Fibroblast of lung (primary cell): ENCODE measurements at regions not wholly inside any gene's neighbourhood (a gene's known extent, or its start where the extent isn't known, plus 50 kb on each side); places are given as distances from the start of the nearest gene placed in this dataset.

Source experiments
- DNase-seq, 2 donors: peaks; one replicate each; pipeline versions ENCODE4 v3.0.0 to v3.0.0-alpha.2; 2010; ENCODE audit warnings: low read depth in 2 of 2
- H2AFZ ChIP-seq: 2 replicates; pipeline ENCODE4 v1.5.1; 2012; ENCODE audit warnings: low read length, control low read depth, inconsistent platforms
- H3K27ac ChIP-seq: 2 replicates; pipeline ENCODE4 v1.5.1; 2011; ENCODE audit warnings: low read length, control low read depth; ENCODE audit not compliant: insufficient read depth
- H3K27me3 ChIP-seq: 2 replicates; pipeline ENCODE4 v1.5.1; 2011; ENCODE audit warnings: mild to moderate bottlenecking, low read length; ENCODE audit not compliant: control insufficient read depth, insufficient read depth
- H3K36me3 ChIP-seq: 2 replicates; pipeline ENCODE4 v1.5.1; 2011; ENCODE audit warnings: low read length; ENCODE audit not compliant: control insufficient read depth, insufficient read depth
- H3K4me1 ChIP-seq: 2 replicates; pipeline ENCODE4 v1.5.1; 2011; ENCODE audit warnings: low read length; ENCODE audit not compliant: control insufficient read depth, insufficient read depth; ENCODE audit errors: extremely low read depth
- H3K4me2 ChIP-seq: 2 replicates; pipeline ENCODE4 v1.5.1; 2011; ENCODE audit warnings: low read length, control low read depth; ENCODE audit not compliant: insufficient read depth; ENCODE audit errors: extremely low read depth
- H3K4me3 ChIP-seq, 4 experiments: fragments of 200-600 bp in 1 of 4; sonication (generic) in 1 of 4; replicated peaks in 1 of 4; 2 replicates each; pipeline ENCODE4 v1.5.1; 2011 to 2016; ENCODE audit warnings: low read length in 4 of 4, low read depth in 3 of 4, mild to moderate bottlenecking in 3 of 4, control low read depth in 2 of 4, inconsistent platforms in 1 of 4, mixed read lengths in 1 of 4; ENCODE audit not compliant: insufficient read depth in 1 of 4; ENCODE audit errors: control extremely low read depth in 1 of 4
- H3K79me2 ChIP-seq: 2 replicates; pipeline ENCODE4 v1.5.1; 2012; ENCODE audit warnings: mild to moderate bottlenecking, low read length, inconsistent platforms; ENCODE audit not compliant: control insufficient read depth, insufficient read depth
- H3K9ac ChIP-seq: 2 replicates; pipeline ENCODE4 v1.5.1; 2011; ENCODE audit warnings: mild to moderate bottlenecking, low read length, control low read depth; ENCODE audit not compliant: insufficient read depth
- H3K9me3 ChIP-seq: 2 replicates; pipeline ENCODE4 v1.5.1; 2012; ENCODE audit warnings: low read depth, low read length; ENCODE audit not compliant: control insufficient read depth, insufficient read depth
- H4K20me1 ChIP-seq: 2 replicates; pipeline ENCODE4 v1.5.1; 2011; ENCODE audit warnings: low read length; ENCODE audit not compliant: control insufficient read depth, insufficient read depth; ENCODE audit errors: extremely low read depth
- CTCF ChIP-seq, 2 donors: IDR thresholded peaks in 1 of 2; conservative IDR thresholded peaks in 1 of 2; 1 replicate in 1 of 2; 2 replicates in 1 of 2; pipeline ENCODE4 v1.5.1; 2011 to 2012; ENCODE audit warnings: low read length in 2 of 2, control low read depth in 1 of 2, inconsistent platforms in 1 of 2, low read depth in 1 of 2, mild to moderate bottlenecking in 1 of 2
- EZH2 ChIP-seq: IDR thresholded peaks from 2 replicates; pipeline ENCODE4 v1.5.1; 2012; ENCODE audit warnings: low read length, control low read depth, mild to moderate bottlenecking; ENCODE audit errors: missing control alignments

GRCh38 chr1:227445746-227446145, 117.6 kb upstream of the ZNF678 start:
- no peaks in the 10 kb centered on the region for H3K9me3 ChIP-seq

GRCh38 chr1:227445092-227445674, 118.2 kb upstream of the ZNF678 start:
- TF ChIP-seq EZH2 (no peak), CTCF (conservative IDR thresholded peaks at IDR 0.05 in 1 of 2, IDR thresholded peaks at IDR 0.05 in 1 of 2; ENCODE audit: low read depth in 1 of 2, low read length in 2 of 2) (no peak)
- Histone ChIP-seq H3K4me1 (peaks cover 2% of the 10 kb centered on the region), H4K20me1 (no peaks in the 10 kb centered on the region), H3K27me3 (no peaks in the 10 kb centered on the region), H3K9me3 (no peaks in the 10 kb centered on the region), H3K79me2 (no peaks in the 10 kb centered on the region), H3K27ac (no peak overlapping the region), H3K36me3 (no peaks in the 10 kb centered on the region), H2AFZ (no peak overlapping the region), H3K9ac (no peak overlapping the region), H3K4me3 (no peak overlapping the region), H3K4me2 (no peak overlapping the region)
- no peak for DNase-seq

More at GRCh38 chr1:227445746-227446145, 117.6 kb upstream of the ZNF678 start:
- Histone ChIP-seq H3K27me3 (no peaks in the 10 kb centered on the region), H3K36me3 (no peaks in the 10 kb centered on the region), H3K79me2 (no peaks in the 10 kb centered on the region), H3K4me3 (no peak overlapping the region), H3K9ac (no peak overlapping the region), H3K27ac (no peak overlapping the region), H3K4me1 (peaks cover 2% of the 10 kb centered on the region), H2AFZ (no peak overlapping the region), H4K20me1 (no peaks in the 10 kb centered on the region), H3K4me2 (no peak overlapping the region)
- TF ChIP-seq CTCF (conservative IDR thresholded peaks at IDR 0.05 in 1 of 2, IDR thresholded peaks at IDR 0.05 in 1 of 2; ENCODE audit: low read depth in 1 of 2, low read length in 2 of 2): no peak
- TF ChIP-seq EZH2: no peak
- DNase-seq: no peak

- no peak for TF ChIP-seq CTCF (conservative IDR thresholded peaks at IDR 0.05 in 1 of 2, IDR thresholded peaks at IDR 0.05 in 1 of 2; ENCODE audit: low read depth in 1 of 2, low read length in 2 of 2)
- no peak for TF ChIP-seq EZH2
- H3K9ac ChIP-seq: no peak overlapping the region
- H3K4me1 ChIP-seq: peaks cover 2% of the 10 kb centered on the region
- no peaks in the 10 kb centered on the region for H3K79me2 ChIP-seq
- H4K20me1 ChIP-seq: no peaks in the 10 kb centered on the region
- no peaks in the 10 kb centered on the region for H3K27me3 ChIP-seq
- no peak overlapping the region for H2AFZ ChIP-seq
- H3K4me3 ChIP-seq: no peak overlapping the region
- no peak overlapping the region for H3K27ac ChIP-seq
- no peak for DNase-seq
- H3K4me2 ChIP-seq: no peak overlapping the region
- H3K36me3 ChIP-seq: no peaks in the 10 kb centered on the region
- H3K9me3 ChIP-seq: no peaks in the 10 kb centered on the region
Observed at GRCh38 chr1:227440182-227440581, 121.9 kb upstream of the CDC42BPA start.
